ENCODE measurements at regions not wholly inside any gene's neighbourhood (a gene's known extent, or its start where the extent isn't known, plus 50 kb on each side); places are given as distances from the start of the nearest gene placed in this dataset.

GRCh38 chr9:78599926-78600325, 303.0 kb downstream of the PSAT1 start:
- DNase-seq (ENCODE audit: low read depth in 2 of 2): no peak

- DNase-seq (ENCODE audit: low read depth in 2 of 2): no peak
Observed at GRCh38 chr9:78601957-78602565, 305.1 kb downstream of the PSAT1 start.

DNA sequence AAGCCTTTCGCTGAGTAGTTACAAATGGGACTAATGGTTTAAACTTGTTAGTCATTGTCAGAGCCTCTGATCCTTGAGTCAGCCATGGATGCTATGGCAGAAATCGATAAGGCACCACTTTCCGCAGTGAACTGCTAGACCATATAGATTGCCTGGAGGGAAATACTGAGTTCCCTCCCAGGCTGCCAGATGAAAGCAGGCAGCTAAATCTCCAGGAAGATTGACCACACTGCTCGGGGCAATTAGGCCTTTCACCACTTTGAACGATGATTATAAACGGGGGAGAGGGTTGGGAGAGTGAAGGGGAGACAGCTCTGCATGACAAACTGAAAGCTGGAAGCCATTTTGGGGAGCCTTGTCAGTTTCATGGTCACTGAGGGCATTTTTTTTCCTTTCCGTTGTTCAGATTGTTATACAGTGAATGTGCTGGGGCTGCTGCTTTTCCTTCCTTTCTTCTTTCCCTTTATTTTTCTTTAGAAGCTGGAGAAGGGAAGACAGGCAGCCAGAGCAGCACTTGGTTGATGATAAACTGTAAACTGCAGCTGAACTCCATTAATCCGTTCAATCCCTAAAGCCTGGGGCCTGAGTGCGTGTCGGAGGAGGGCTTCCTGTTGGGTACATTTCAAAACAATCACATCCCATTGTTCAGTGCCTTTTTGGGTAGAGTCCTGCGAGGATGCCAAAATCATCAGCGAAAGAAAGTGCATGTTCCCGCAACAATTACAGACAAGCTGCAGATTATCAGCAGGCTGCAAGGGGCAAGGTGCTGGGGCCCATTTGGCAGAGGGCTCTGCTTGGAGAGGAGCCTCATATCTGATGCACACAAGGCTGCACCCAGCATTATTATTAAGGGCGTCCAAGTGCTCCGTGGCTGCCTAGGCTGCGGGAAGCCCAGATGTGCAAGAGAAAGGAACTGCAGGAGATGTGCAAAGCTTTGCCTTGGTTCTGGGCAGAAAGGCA, 308.4 kb downstream of the PSAT1 start:
- no peak for DNase-seq (ENCODE audit: low read depth in 2 of 2)

DNA sequence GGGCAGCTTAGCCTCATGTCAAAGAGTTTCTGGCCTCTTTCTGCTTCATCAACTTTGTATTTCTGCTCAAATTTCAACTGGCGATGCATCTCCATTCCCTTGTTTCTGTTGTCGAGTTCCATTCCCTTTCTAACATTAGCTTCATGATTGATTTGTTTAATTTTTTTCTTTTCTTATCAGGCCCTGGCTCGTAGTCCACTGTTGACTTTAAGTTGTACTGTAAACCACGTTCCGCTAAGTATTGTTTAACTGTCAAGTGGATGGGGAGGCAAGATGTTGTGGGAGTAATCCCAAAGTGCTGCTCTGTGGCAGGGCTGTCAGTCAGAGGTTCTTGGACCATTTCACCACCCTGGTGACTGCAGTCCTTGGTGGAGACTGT, 309.1 kb downstream of the PSAT1 start:
- DNase-seq (ENCODE audit: low read depth in 2 of 2): no peak

- DNase-seq (ENCODE audit: low read depth in 2 of 2): no peak
Observed at GRCh38 chr9:78607853-78608252, 310.9 kb downstream of the PSAT1 start.

DNA sequence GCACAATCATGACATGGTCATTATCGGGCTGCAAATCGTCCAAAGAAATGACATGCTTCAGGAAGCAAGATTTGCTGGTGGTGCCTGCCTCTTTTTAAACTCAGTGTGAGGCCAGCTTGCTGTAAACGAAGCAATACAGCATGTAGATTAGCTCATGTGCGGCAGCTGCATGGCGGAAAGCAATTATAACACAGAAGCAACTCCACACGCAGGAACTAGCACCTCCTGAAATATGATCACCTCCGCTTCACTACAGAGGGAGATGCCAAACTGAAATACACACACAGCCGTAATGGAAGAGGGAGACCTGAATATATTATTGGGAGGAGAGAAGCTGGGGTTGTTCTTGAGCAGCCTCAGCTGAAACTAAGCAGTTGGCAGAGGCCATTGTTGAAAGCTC, 312.5 kb downstream of the PSAT1 start:
- DNase-seq (ENCODE audit: low read depth in 2 of 2): no peak

DNA sequence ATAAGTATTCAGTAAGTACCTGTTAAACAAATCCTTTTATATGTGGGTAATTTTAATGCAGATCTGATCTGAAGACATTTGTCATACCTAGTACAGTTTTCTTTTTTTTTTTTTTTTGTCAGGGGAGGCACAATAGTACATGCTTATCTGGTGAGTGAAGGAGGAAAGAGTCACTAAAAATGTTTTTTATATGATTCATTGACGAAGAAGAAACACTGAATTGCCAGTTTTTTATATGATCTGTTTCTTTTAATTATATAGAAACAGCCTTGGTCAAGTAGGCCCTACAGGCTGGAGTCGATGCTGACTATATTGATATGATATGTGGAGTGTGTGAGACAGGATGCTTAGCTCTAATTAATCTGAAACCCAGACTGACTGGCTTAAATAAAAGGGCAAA, 315.2 kb downstream of the PSAT1 start:
- DNase-seq (ENCODE audit: low read depth in 2 of 2): no peak

DNA sequence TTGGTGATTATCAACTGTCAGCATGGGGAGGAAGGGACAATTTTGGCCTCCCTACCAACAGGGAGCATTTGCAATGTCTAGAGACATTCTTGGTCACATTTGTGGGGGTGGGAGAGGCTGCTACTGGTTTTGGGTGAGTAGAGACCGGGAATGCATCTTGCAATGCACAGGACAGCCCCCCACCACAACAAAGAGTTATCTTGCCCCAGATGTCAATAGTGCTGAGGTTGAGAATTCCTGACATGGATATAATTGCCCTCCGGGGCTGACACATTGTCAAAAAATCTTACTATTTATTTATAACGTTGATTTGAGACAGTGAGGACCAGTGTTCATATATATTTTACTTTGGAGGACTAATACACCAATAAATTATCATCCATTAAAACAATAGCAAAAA, 316.1 kb downstream of the PSAT1 start:
- no peak for DNase-seq (ENCODE audit: low read depth in 2 of 2)

DNA sequence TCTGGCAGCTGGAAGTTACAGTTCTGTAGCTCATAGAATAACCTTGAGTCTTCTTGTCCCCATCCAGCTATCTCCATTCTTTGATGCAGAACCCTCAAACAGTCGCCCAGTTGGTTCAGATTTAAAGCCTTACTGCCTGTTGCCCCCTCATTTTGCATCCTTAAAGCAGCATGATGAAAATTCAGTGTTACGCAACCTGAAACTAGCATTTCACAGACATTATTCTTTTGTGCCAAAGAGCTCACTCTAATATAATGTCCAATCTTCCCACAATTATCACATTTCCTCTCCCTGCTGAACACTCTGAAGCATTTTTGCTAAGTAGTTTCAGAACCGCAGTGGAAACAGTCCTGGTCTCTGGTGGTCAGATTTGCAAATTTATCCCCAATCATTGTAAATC, 318.0 kb downstream of the PSAT1 start:
- DNase-seq (ENCODE audit: low read depth in 2 of 2): no peak

- DNase-seq (ENCODE audit: low read depth in 2 of 2): peak; percentile 53 to 60
Observed at GRCh38 chr9:78615372-78615771, 318.4 kb downstream of the PSAT1 start.

GRCh38 chr9:78618735-78619134, 321.8 kb downstream of the PSAT1 start:
- DNase-seq (ENCODE audit: low read depth in 2 of 2): no peak

DNA sequence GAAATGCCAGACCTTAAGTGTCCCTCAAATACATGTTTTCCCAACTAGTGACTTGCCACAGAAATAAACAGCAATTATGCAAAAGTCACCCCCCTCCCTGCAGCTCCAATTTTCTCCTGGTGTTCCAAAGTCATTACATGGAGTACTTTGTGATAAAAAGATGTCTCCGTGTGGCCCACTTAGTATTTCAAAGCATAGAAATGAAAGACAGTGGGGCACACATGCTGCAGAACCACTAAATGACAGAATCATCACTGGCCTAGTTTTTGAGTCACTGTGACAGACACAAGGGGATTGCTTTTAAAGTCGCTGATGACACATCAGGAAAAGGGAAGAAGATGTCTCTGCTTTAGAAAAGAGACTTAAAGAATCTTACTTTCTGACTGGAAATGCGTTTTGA, 323.4 kb downstream of the PSAT1 start:
- DNase-seq (ENCODE audit: low read depth in 2 of 2): no peak

DNA sequence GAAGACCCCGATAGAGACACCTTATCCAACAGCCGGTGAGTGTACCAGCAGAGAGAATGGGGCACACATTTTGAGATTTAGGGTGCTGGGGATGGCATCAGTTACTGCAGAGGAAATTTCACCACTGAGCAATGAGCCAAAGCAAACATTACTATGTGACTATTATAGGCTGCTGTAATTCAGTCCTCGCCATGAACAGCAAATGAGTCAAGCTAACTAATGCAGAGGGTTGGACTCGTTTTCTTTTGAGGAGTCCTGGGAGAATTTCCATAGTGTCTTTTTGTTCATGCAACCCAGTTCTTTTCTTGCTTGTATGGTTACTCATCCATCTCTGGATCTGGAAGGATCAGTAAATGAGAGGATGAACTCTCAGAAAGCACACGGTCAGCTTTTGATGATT, 323.8 kb downstream of the PSAT1 start:
- DNase-seq (ENCODE audit: low read depth in 2 of 2): peak; percentile 58 to 61

- DNase-seq (ENCODE audit: low read depth in 2 of 2): no peak
Observed at GRCh38 chr9:78622126-78622525, 325.2 kb downstream of the PSAT1 start.

- DNase-seq (ENCODE audit: low read depth in 2 of 2): no peak
Observed at GRCh38 chr9:78626971-78627370, 330.0 kb downstream of the PSAT1 start.

- DNase-seq (ENCODE audit: low read depth in 2 of 2): no peak
Observed at GRCh38 chr9:78630966-78631365, 334.0 kb downstream of the PSAT1 start.

GRCh38 chr9:78640728-78641127, 343.8 kb downstream of the PSAT1 start:
- no peak for DNase-seq (ENCODE audit: low read depth in 2 of 2)

DNA sequence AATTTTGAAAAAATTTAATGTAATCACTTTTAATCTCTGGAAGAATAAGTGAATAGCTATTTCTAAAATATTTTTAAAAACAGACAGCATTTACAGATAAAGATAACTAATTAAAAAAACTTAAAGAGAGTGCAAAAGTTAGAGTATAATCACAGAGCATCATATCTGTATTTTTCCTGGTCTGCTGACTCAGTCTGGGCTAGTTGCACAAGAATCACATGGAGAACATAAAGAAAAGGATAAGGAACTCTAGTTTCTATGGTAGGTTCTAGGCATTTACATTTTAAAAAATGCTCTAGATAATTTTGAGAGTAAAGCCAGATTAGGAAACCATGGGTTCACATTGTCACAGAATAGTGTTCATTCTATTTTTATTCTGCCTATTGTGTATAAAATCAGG, 347.4 kb downstream of the PSAT1 start:
- DNase-seq (ENCODE audit: low read depth in 2 of 2): no peak

GRCh38 chr9:78654324-78654723, 357.4 kb downstream of the PSAT1 start:
- DNase-seq (ENCODE audit: low read depth in 2 of 2): no peak

DNA sequence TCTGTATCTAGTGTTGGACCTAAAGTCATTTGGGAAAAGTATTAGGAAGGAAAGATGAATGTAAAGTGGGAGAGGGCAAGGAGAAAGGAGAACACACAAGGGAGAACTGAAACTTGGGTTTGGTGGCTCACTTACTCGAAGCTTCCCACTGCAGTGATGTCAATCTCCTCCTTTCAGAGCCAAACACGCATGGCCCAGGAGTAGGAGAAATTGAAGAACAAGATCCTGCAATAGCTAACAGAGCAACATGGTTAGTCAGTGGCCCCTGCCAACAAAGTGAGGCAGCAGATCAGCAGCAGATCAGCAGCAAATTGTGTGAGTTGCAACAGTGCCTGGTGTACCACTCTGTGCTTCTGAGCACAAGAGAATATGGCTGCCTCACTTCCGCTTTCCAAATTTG, 366.4 kb downstream of the PSAT1 start:
- no peak for DNase-seq (ENCODE audit: low read depth in 2 of 2)

- DNase-seq (ENCODE audit: low read depth in 2 of 2): no peak
Observed at GRCh38 chr9:78664370-78664769, 367.4 kb downstream of the PSAT1 start.

DNA sequence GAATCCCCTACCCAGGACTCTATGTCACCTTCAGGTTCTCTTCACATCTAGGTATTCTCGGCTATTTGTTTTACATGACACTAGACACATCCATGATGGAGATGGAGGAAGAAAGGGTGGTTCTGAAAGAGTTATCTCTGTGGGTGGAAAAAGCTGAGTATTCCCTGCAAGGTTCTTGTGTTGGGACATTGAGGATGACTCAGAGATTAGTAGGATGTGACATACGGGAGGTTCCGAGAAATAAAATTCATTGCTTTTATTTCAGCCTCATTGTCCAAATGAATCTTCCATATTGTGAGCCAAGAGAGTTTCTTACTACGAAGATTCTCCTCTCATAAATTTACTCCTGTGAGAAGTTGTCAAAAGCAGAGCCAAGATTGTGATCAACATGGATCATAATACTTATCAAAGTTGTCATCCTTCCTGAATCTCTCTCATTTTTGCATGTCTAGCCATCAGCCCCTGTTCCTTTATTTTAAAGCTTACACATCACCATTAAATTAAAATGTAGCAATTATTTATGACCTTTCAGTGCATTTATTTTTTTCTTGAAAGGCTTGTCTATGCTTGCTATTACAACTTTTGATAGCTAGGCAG, 370.0 kb downstream of the PSAT1 start:
- peak in 1 of 2 experiments; percentile 21 for DNase-seq (ENCODE audit: low read depth in 2 of 2)

Data from fibroblast of skin of left quadriceps (primary cell).